Mesendoderm (in vitro differentiated cells): ENCODE measurements at regions not wholly inside any gene's neighbourhood (a gene's known extent, or its start where the extent isn't known, plus 50 kb on each side); places are given as distances from the start of the nearest gene placed in this dataset.
A peak's percentile ranks its signal among the peaks of the same experiment; 100 is the strongest.

Experiments used
- DNase-seq: peaks from one replicate; pipeline ENCODE4 v3.0.0; 2013
- H2AK5ac ChIP-seq: 2 replicates; pipeline ENCODE4 v1.6.1; 2013; ENCODE audit warnings: low read length, inconsistent platforms
- H2BK120ac ChIP-seq: 2 replicates; pipeline ENCODE4 v1.6.1; 2013; ENCODE audit warnings: low read depth, mild to moderate bottlenecking, low read length, moderate library complexity, mixed read lengths
- H2BK15ac ChIP-seq: replicated peaks from 2 replicates; pipeline ENCODE4 v1.6.1; 2013; ENCODE audit warnings: low read depth, mild to moderate bottlenecking, moderate library complexity
- H2BK5ac ChIP-seq: 2 replicates; pipeline ENCODE4 v1.6.1; 2013; ENCODE audit warnings: low read length, inconsistent platforms
- H3K18ac ChIP-seq: 2 replicates; pipeline ENCODE4 v1.6.1; 2013; ENCODE audit warnings: mild to moderate bottlenecking, low read length, mixed read lengths
- H3K23ac ChIP-seq: one replicate; pipeline ENCODE4 v1.6.1; 2013; ENCODE audit warnings: low read length
- H3K27ac ChIP-seq: 2 replicates; pipeline ENCODE4 v1.5.1; 2013; ENCODE audit warnings: low read depth, mild to moderate bottlenecking, inconsistent platforms, low read length, moderate library complexity
- H3K27me3 ChIP-seq: 2 replicates; pipeline ENCODE4 v1.6.1; 2013; ENCODE audit warnings: low read length, control low read depth, mild to moderate bottlenecking, inconsistent platforms; ENCODE audit not compliant: insufficient read depth, poor library complexity
- H3K36me3 ChIP-seq: 2 replicates; pipeline ENCODE4 v1.6.1; 2013; ENCODE audit warnings: low read length, inconsistent platforms; ENCODE audit not compliant: control insufficient read depth, insufficient read depth
- H3K4ac ChIP-seq: one replicate; pipeline ENCODE4 v1.6.1; 2013; ENCODE audit warnings: low read depth, mild to moderate bottlenecking, low read length, moderate library complexity
- H3K4me1 ChIP-seq: 2 replicates; pipeline ENCODE4 v1.6.1; 2013; ENCODE audit warnings: low read depth, low read length, inconsistent platforms; ENCODE audit not compliant: control insufficient read depth
- H3K4me2 ChIP-seq: 2 replicates; pipeline ENCODE4 v1.6.1; 2013; ENCODE audit warnings: low read length
- H3K4me3 ChIP-seq: 2 replicates; pipeline ENCODE4 v1.5.1; 2013; ENCODE audit warnings: mild to moderate bottlenecking, low read length
- H3K56ac ChIP-seq: one replicate; pipeline ENCODE4 v1.6.1; 2013; ENCODE audit warnings: low read length
- H3K79me1 ChIP-seq: 2 replicates; pipeline ENCODE4 v1.6.1; 2013; ENCODE audit warnings: low read length, inconsistent platforms
- H3K79me2 ChIP-seq: 2 replicates; pipeline ENCODE4 v1.6.1; 2013; ENCODE audit warnings: mild to moderate bottlenecking, low read length; ENCODE audit not compliant: control insufficient read depth, insufficient read depth
- H3K9ac ChIP-seq: 2 replicates; pipeline ENCODE4 v1.6.1; 2013; ENCODE audit warnings: low read length, inconsistent platforms
- H4K5ac ChIP-seq: one replicate; pipeline ENCODE4 v1.6.1; 2013; ENCODE audit warnings: low read length
- H4K8ac ChIP-seq: one replicate; pipeline ENCODE4 v1.6.1; 2013; ENCODE audit warnings: low read depth, mild to moderate bottlenecking, control low read depth, low read length, moderate library complexity
- WGBS: extraction: QIAGEN DNeasy Blood & Tissue Kit; methylation state at CpG from one replicate; pipeline ENCODE4 v1.1.7; 2013; ENCODE audit warnings: low lambda C conversion rate, missing lambda C conversion rate; ENCODE audit not compliant: insufficient coverage; ENCODE audit errors: extremely low coverage; 5-methylcytosine and 5-hydroxymethylcytosine counted together

GRCh38 chr2:37867166-37867565 is 57.9 kb upstream of the RMDN2 start:
- Histone ChIP-seq H3K27ac (no peak overlapping the region), H3K79me2 (no peaks in the 10 kb centered on the region)

GRCh38 chr2:37868866-37869265 is 56.2 kb upstream of the RMDN2 start:
- H2BK5ac ChIP-seq, result no peak overlapping the region
- H3K79me2 ChIP-seq, result no peaks in the 10 kb centered on the region
- no peak overlapping the region for H2BK120ac ChIP-seq
- DNase-seq, result no peak
- no peak overlapping the region for H3K4me2 ChIP-seq
- no peak overlapping the region for H3K27ac ChIP-seq
- H4K8ac ChIP-seq, result no peak overlapping the region
- H3K79me1 ChIP-seq, result no peaks in the 10 kb centered on the region
- peaks cover 4% of the 10 kb centered on the region for H3K4me1 ChIP-seq
- no peak overlapping the region for H3K4ac ChIP-seq
- H3K56ac ChIP-seq, result no peak overlapping the region
- no peak overlapping the region for H3K18ac ChIP-seq
- H3K36me3 ChIP-seq, result no peaks in the 10 kb centered on the region
- no peak overlapping the region for H4K5ac ChIP-seq
- no peak overlapping the region for H3K9ac ChIP-seq
- no peak overlapping the region for H2AK5ac ChIP-seq
- no peaks in the 10 kb centered on the region for H3K27me3 ChIP-seq
- H2BK15ac ChIP-seq, result no peak overlapping the region
- peak overlapping the region; percentile 75 for H3K23ac ChIP-seq
- H3K4me3 ChIP-seq, result no peak overlapping the region
- WGBS, result no CpG with 5 or more reads among the region's 2 CpGs

More at GRCh38 chr2:37867166-37867565, 57.9 kb upstream of the RMDN2 start:
- H2AK5ac ChIP-seq, result no peak overlapping the region
- no peak overlapping the region for H3K4me3 ChIP-seq
- H3K79me1 ChIP-seq, result no peaks in the 10 kb centered on the region
- no peak overlapping the region for H4K8ac ChIP-seq
- no peak overlapping the region for H2BK120ac ChIP-seq
- no peak overlapping the region for H3K18ac ChIP-seq
- no peak overlapping the region for H2BK5ac ChIP-seq
- no peak overlapping the region for H3K9ac ChIP-seq
- H3K4me2 ChIP-seq, result no peak overlapping the region
- no peak overlapping the region for H3K23ac ChIP-seq
- H3K4me1 ChIP-seq, result peaks cover 4% of the 10 kb centered on the region
- no peaks in the 10 kb centered on the region for H3K27me3 ChIP-seq
- H3K56ac ChIP-seq, result no peak overlapping the region
- no peak overlapping the region for H3K4ac ChIP-seq
- H3K36me3 ChIP-seq, result no peaks in the 10 kb centered on the region
- 100% methylated on average over 1 of the region's 2 CpGs for WGBS
- no peak overlapping the region for H2BK15ac ChIP-seq
- DNase-seq, result no peak
- H4K5ac ChIP-seq, result no peak overlapping the region

- peak overlapping the region; percentile 75 for H3K23ac ChIP-seq
- no peak for DNase-seq
Observed at GRCh38 chr2:37869304-37869703, 55.8 kb upstream of the RMDN2 start.

GRCh38 chr2:37869771-37870170 is 55.3 kb upstream of the RMDN2 start:
- Histone ChIP-seq H3K27ac (no peak overlapping the region), H3K23ac (no peak overlapping the region), H3K4me3 (no peak overlapping the region), H3K56ac (no peak overlapping the region), H3K9ac (no peak overlapping the region), H3K18ac (no peak overlapping the region), H3K79me1 (no peaks in the 10 kb centered on the region), H3K36me3 (no peaks in the 10 kb centered on the region), H3K4ac (no peak overlapping the region), H2BK15ac (no peak overlapping the region), H3K79me2 (no peaks in the 10 kb centered on the region), H3K4me2 (no peak overlapping the region), H3K4me1 (peaks cover 4% of the 10 kb centered on the region), H3K27me3 (no peaks in the 10 kb centered on the region), H2BK120ac (no peak overlapping the region), H2AK5ac (no peak overlapping the region), H4K8ac (no peak overlapping the region), H2BK5ac (no peak overlapping the region), H4K5ac (no peak overlapping the region)
- DNase-seq, result no peak
- WGBS, result no CpG with 5 or more reads among the region's 1 CpG

More at GRCh38 chr2:37869304-37869703, 55.8 kb upstream of the RMDN2 start:
- H2BK5ac ChIP-seq, result no peak overlapping the region
- H2BK120ac ChIP-seq, result no peak overlapping the region
- H3K27me3 ChIP-seq, result no peaks in the 10 kb centered on the region
- H4K8ac ChIP-seq, result no peak overlapping the region
- no peak overlapping the region for H3K4ac ChIP-seq
- no peak overlapping the region for H2BK15ac ChIP-seq
- H3K18ac ChIP-seq, result no peak overlapping the region
- no peak overlapping the region for H2AK5ac ChIP-seq
- no peak overlapping the region for H4K5ac ChIP-seq
- H3K27ac ChIP-seq, result no peak overlapping the region
- no peaks in the 10 kb centered on the region for H3K36me3 ChIP-seq
- no peaks in the 10 kb centered on the region for H3K79me1 ChIP-seq
- no CpG with 5 or more reads among the region's 2 CpGs for WGBS
- no peak overlapping the region for H3K4me3 ChIP-seq
- H3K56ac ChIP-seq, result no peak overlapping the region
- H3K4me2 ChIP-seq, result no peak overlapping the region
- H3K4me1 ChIP-seq, result peaks cover 4% of the 10 kb centered on the region
- H3K79me2 ChIP-seq, result no peaks in the 10 kb centered on the region
- H3K9ac ChIP-seq, result no peak overlapping the region

- H3K4me3 ChIP-seq, result no peak overlapping the region
- H3K9ac ChIP-seq, result no peak overlapping the region
- H3K79me2 ChIP-seq, result no peaks in the 10 kb centered on the region
- no CpG with 5 or more reads among the region's 4 CpGs for WGBS
- no peak overlapping the region for H2BK120ac ChIP-seq
- no peaks in the 10 kb centered on the region for H3K36me3 ChIP-seq
- no peak overlapping the region for H2BK5ac ChIP-seq
- H3K27ac ChIP-seq, result no peak overlapping the region
- no peak overlapping the region for H2BK15ac ChIP-seq
- no peaks in the 10 kb centered on the region for H3K27me3 ChIP-seq
- peaks cover 5% of the 10 kb centered on the region for H3K4me1 ChIP-seq
- no peak overlapping the region for H3K56ac ChIP-seq
- no peak overlapping the region for H3K23ac ChIP-seq
- no peak overlapping the region for H4K5ac ChIP-seq
- no peak overlapping the region for H4K8ac ChIP-seq
- H2AK5ac ChIP-seq, result no peak overlapping the region
- DNase-seq, result no peak
- H3K18ac ChIP-seq, result no peak overlapping the region
- H3K4ac ChIP-seq, result no peak overlapping the region
- no peaks in the 10 kb centered on the region for H3K79me1 ChIP-seq
- H3K4me2 ChIP-seq, result no peak overlapping the region
Observed at GRCh38 chr2:37870829-37871228, 54.3 kb upstream of the RMDN2 start.

- no peak overlapping the region for H3K4me3 ChIP-seq
- no peaks in the 10 kb centered on the region for H3K36me3 ChIP-seq
- H2BK120ac ChIP-seq, result no peak overlapping the region
Observed at GRCh38 chr2:37871456-37872191, 53.5 kb upstream of the RMDN2 start.

More at GRCh38 chr2:37871456-37872191, 53.5 kb upstream of the RMDN2 start:
- Histone ChIP-seq H3K4me2 (no peak overlapping the region), H3K4me1 (peaks cover 7% of the 10 kb centered on the region), H3K56ac (no peak overlapping the region), H3K4ac (no peak overlapping the region), H2BK5ac (no peak overlapping the region), H4K8ac (no peak overlapping the region), H2BK15ac (no peak overlapping the region), H3K27ac (no peak overlapping the region), H2AK5ac (no peak overlapping the region), H4K5ac (no peak overlapping the region), H3K79me1 (no peaks in the 10 kb centered on the region), H3K9ac (no peak overlapping the region), H3K27me3 (no peaks in the 10 kb centered on the region), H3K23ac (no peak overlapping the region), H3K18ac (no peak overlapping the region), H3K79me2 (no peaks in the 10 kb centered on the region)
- DNase-seq, result no peak
- no CpG with 5 or more reads among the region's 7 CpGs for WGBS
